A673 (cell line): ENCODE measurements at regions not wholly inside any gene's neighbourhood (a gene's known extent, or its start where the extent isn't known, plus 50 kb on each side); places are given as distances from the start of the nearest gene placed in this dataset.

Experiments used
- CTCF ChIP-seq: fragments of 300-800, 200-600 bp; sonication (generic); conservative IDR thresholded peaks from 2 replicates; pipeline ENCODE4 v1.5.1; 2017; ENCODE audit warnings: low read depth, mild to moderate bottlenecking, antibody characterized with exemption, low read length, moderate library complexity, mixed read lengths
- EZH2 ChIP-seq: fragments of 200-600 bp; sonication (generic); IDR thresholded peaks from 2 replicates; pipeline ENCODE4 v1.6.1; 2017; ENCODE audit warnings: borderline replicate concordance, low read depth, mild to moderate bottlenecking, mixed read lengths, antibody characterized with exemption, low read length; ENCODE audit not compliant: poor library complexity, severe bottlenecking

- TF ChIP-seq CTCF = no peak
- no peak for TF ChIP-seq EZH2
Observed at GRCh38 chrX:73940893-73941470, 88.5 kb upstream of the XIST start.
